ENCODE measurements at regions not wholly inside any gene's neighbourhood (a gene's known extent, or its start where the extent isn't known, plus 50 kb on each side); places are given as distances from the start of the nearest gene placed in this dataset. TPM values are rescaled to one million over a fixed set of nuclear protein-coding genes. Genes with fewer than 3 reads are reported as not detected.
A peak's percentile ranks its signal among the peaks of the same experiment; 100 is the strongest.

DNA sequence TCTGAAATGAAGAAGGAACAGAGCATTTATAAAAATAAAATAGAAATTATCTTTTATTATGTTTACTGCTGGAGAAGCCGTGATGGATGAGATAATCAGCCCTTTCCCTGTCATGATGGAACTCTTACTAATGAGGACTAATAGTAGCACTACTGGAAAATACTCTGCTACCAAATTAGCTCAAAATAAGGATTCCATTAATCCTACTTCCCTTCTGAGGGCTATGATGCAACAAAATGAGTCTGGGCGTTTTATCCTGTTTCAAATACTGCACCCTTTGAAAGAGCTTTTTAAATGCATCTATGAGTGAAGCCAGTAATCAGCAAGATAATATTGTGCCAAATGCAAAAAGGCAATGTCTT is 59.3 kb upstream of the CARMIL1 start:
- DNase-seq (ENCODE audit: low read depth), result no peak

- DNase-seq (ENCODE audit: low read depth), result no peak
Observed at GRCh38 chr6:25220857-25221256, 58.3 kb upstream of the CARMIL1 start.

- DNase-seq (ENCODE audit: low read depth), result no peak
Observed at GRCh38 chr6:25222006-25222678, 57.0 kb upstream of the CARMIL1 start.

DNA sequence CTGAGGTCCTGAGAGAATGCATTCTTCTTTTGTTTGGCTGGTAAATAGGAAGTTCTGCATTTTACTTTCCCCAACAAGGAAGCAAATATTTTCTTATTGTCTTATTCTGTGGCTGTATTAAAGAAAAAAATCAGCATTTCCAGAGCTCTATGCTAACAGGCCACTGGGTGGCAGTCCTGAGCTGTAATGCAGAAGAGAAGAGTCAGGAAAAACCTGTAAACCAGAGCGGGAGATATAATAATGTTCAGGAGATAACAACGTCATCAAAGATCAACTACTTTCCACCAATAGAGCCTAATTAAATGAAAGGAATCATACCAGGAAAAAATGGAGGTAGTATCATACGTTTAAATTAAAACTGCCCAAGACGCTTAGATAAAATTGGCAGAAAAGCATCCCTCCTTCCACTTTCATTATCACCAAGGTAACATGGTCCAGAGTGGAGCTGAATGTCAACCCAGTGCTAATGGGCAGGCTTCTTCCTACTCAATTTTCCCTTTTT is 55.6 kb upstream of the CARMIL1 start:
- peak; percentile 65 for DNase-seq (ENCODE audit: low read depth)

DNA sequence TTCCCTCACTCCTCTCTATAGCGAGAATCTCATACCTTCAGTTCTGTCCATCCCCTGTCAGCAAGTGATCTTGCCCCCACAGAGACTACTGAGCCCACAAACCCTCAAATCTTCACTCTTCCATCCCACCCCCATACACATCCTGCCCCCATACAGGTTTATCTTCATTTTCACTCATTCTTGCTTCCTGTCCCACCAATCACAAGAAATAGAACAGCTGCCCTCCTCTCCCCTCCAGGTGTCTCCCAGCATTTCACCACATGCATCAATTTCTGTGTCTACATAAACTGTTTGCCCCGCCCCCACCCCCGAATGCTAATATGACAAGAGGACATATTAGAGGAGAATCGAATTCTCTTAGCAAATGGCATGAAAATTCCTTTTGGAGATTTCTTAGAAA is 54.9 kb upstream of the CARMIL1 start:
- no peak for DNase-seq (ENCODE audit: low read depth)

DNA sequence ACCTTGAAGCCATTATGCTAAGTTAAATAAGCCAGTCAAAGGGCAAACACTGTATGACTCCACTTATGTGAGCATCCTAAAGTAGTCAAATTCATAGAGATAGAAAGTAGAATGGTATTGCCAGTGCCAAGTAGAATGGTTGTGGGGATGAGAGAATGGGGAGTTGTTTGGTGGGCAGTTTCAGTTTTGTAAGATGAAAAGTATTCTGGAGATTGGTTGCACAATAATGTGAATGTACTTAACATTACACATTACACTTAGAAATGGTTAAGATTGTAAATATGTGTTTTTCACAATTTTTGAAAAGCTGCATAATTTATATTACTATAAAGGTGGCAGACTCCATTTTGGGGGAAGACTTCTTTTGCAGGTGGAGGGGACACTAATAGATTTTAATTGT is 51.3 kb upstream of the CARMIL1 start:
- DNase-seq (ENCODE audit: low read depth), result no peak

Small RNA genes in the stretch of these regions (small RNA-seq; reads per million reads assigned to genes)
- gene RN7SL334P, result not detected
